Osteocyte (in vitro differentiated cells): ENCODE measurements at regions not wholly inside any gene's neighbourhood (a gene's known extent, or its start where the extent isn't known, plus 50 kb on each side); places are given as distances from the start of the nearest gene placed in this dataset.
A peak's percentile ranks its signal among the peaks of the same experiment; 100 is the strongest.

Experiments used
- DNase-seq: peaks from one replicate; pipeline ENCODE4 v3.0.0; 2021; ENCODE audit warnings: mixed read lengths; ENCODE audit not compliant: unreplicated experiment; ENCODE audit errors: extremely low spot score
- H3K27ac Mint-ChIP-seq: one replicate; pipeline ENCODE4 v1.8.0; 2021; ENCODE audit warnings: mild to moderate bottlenecking, mixed read lengths; ENCODE audit not compliant: unreplicated experiment
- H3K27me3 Mint-ChIP-seq: one replicate; pipeline ENCODE4 v1.8.0; 2021; ENCODE audit warnings: mixed read lengths; ENCODE audit not compliant: unreplicated experiment
- H3K36me3 Mint-ChIP-seq: one replicate; pipeline ENCODE4 v1.8.0; 2021; ENCODE audit warnings: mixed read lengths; ENCODE audit not compliant: unreplicated experiment
- H3K4me1 Mint-ChIP-seq: one replicate; pipeline ENCODE4 v1.8.0; 2021; ENCODE audit warnings: mixed read lengths; ENCODE audit not compliant: unreplicated experiment
- H3K4me3 Mint-ChIP-seq: one replicate; pipeline ENCODE4 v1.8.0; 2021; ENCODE audit warnings: mild to moderate bottlenecking, moderate library complexity, mixed read lengths; ENCODE audit not compliant: unreplicated experiment
- H3K9me3 Mint-ChIP-seq: one replicate; pipeline ENCODE4 v1.8.0; 2021; ENCODE audit warnings: mixed read lengths; ENCODE audit not compliant: unreplicated experiment
- CTCF ChIP-seq: fragments of 200-600 bp; sonication (generic); IDR thresholded peaks from 2 replicates; pipeline ENCODE4 v1.5.0; 2021; ENCODE audit warnings: antibody characterized with exemption, mild to moderate bottlenecking, moderate library complexity

GRCh38 chr14:101365329-101366158 is 195.8 kb upstream of the DIO3 start:
- H3K36me3 Mint-ChIP-seq: no peaks in the 10 kb centered on the region
- H3K4me1 Mint-ChIP-seq: no peaks in the 10 kb centered on the region
- no peak overlapping the region for H3K27ac Mint-ChIP-seq
- H3K27me3 Mint-ChIP-seq: no peaks in the 10 kb centered on the region
- DNase-seq: peak; percentile 84
- no peak overlapping the region for H3K4me3 Mint-ChIP-seq
- TF ChIP-seq CTCF: no peak
- H3K9me3 Mint-ChIP-seq: peaks cover 3% of the 10 kb centered on the region

GRCh38 chr14:101367421-101368261 is 193.7 kb upstream of the DIO3 start:
- Mint-ChIP-seq H3K27me3 (no peaks in the 10 kb centered on the region), H3K36me3 (no peaks in the 10 kb centered on the region), H3K4me3 (no peak overlapping the region), H3K27ac (no peak overlapping the region), H3K4me1 (no peaks in the 10 kb centered on the region), H3K9me3 (peaks cover under 1% of the 10 kb centered on the region)
- no peak for TF ChIP-seq CTCF
- DNase-seq: peak; percentile 77

GRCh38 chr14:101368629-101369028 is 192.7 kb upstream of the DIO3 start:
- Mint-ChIP-seq H3K4me1 (no peaks in the 10 kb centered on the region), H3K27me3 (no peaks in the 10 kb centered on the region), H3K36me3 (no peaks in the 10 kb centered on the region), H3K27ac (no peak overlapping the region), H3K9me3 (no peaks in the 10 kb centered on the region), H3K4me3 (no peak overlapping the region)
- no peak for TF ChIP-seq CTCF
- no peak for DNase-seq

GRCh38 chr14:101369194-101369915 is 191.9 kb upstream of the DIO3 start:
- Mint-ChIP-seq H3K27me3 (no peaks in the 10 kb centered on the region), H3K4me1 (no peaks in the 10 kb centered on the region), H3K27ac (no peak overlapping the region)

More at GRCh38 chr14:101369194-101369915, 191.9 kb upstream of the DIO3 start:
- TF ChIP-seq CTCF: no peak
- no peak overlapping the region for H3K4me3 Mint-ChIP-seq
- no peaks in the 10 kb centered on the region for H3K9me3 Mint-ChIP-seq
- no peaks in the 10 kb centered on the region for H3K36me3 Mint-ChIP-seq
- peak; percentile 74 for DNase-seq
